Ovary (tissue), 7 donors: ENCODE measurements at regions not wholly inside any gene's neighbourhood (a gene's known extent, or its start where the extent isn't known, plus 50 kb on each side); places are given as distances from the start of the nearest gene placed in this dataset.
"Not testable (repeated sequence)": the region's sequence is repeated elsewhere in the genome, so short reads cannot be mapped to it uniquely, and the experiment has no call there.

Experiments
- DNase-seq, 5 donors: peaks; one replicate each; pipeline ENCODE4 v3.0.0-alpha.2; 2019 to 2020
- H3K27ac ChIP-seq, 2 donors: fragments of 200-600 bp; one replicate each; pipeline versions ENCODE4 v1.5.1 to v1.8.0; 2019 to 2022
- H3K27me3 ChIP-seq: fragments of 200-600 bp; one replicate; pipeline ENCODE4 v1.8.0; 2022
- H3K36me3 ChIP-seq: fragments of 200-600 bp; sonication (generic); one replicate; pipeline ENCODE4 v1.5.1; 2019
- H3K4me1 ChIP-seq: one replicate; pipeline ENCODE4 v1.8.1; 2013; ENCODE audit warnings: mild to moderate bottlenecking, moderate library complexity; ENCODE audit not compliant: insufficient read depth
- H3K4me3 ChIP-seq: fragments of 200-600 bp; sonication (generic); one replicate; pipeline ENCODE4 v1.5.1; 2017
- H3K9me3 ChIP-seq, 2 donors: fragments of 200-600 bp in 1 of 2; sonication (generic) in 1 of 2; one replicate each; pipeline versions ENCODE4 v1.5.1 to v1.8.1; 2013 to 2019; ENCODE audit warnings: mild to moderate bottlenecking in 1 of 2, moderate library complexity in 1 of 2
- CTCF ChIP-seq, 3 donors: fragments of 450-650 bp in 2 of 3; fragments of 200-600 bp in 1 of 3; IDR thresholded peaks; one replicate each; pipeline versions ENCODE4 v1.5.1 to v1.8.0; 2016 to 2022; ENCODE audit warnings: antibody characterized with exemption in 3 of 3, mild to moderate bottlenecking in 1 of 3
- EP300 ChIP-seq: sonication (generic); formaldehyde crosslinking; IDR thresholded peaks from one replicate; pipeline ENCODE4 v1.6.1; 2017; ENCODE audit warnings: antibody characterized with exemption
- POLR2A ChIP-seq: fragments of 450-650 bp; IDR thresholded peaks from one replicate; pipeline ENCODE4 v1.6.1; 2017; ENCODE audit warnings: antibody characterized with exemption, mild to moderate bottlenecking, moderate library complexity
- WGBS, 3 donors: extraction: QIAGEN DNeasy Blood & Tissue Kit in 1 of 3; methylation state at CpG; one replicate each; pipeline versions ENCODE4 v1.1.5 to v1.1.7; 2013 to 2017; 5-methylcytosine and 5-hydroxymethylcytosine counted together
- intact Hi-C, 4 donors: fragments of 100-400 bp; cut with DNase I; formaldehyde crosslinking; loops; one replicate each; pipeline versions ENCODE4 v1.11.0 to v1.15.1; 2022 to 2023
- donor health status: DM: no; HTN: no; CAD: no; lungs with moderate emphysema.
- donor health status: DM: no; HTN: no; CAD: no.
- donor health status: Bipolar disorder and iron deficiency.
- donor health status: DM: no; HTN: no; CAD: no.
- donor health status: DM: yes; HTN: yes; CAD: no.

- Histone ChIP-seq H3K4me1 (no peaks in the 10 kb centered on the region), H3K36me3 (no peaks in the 10 kb centered on the region), H3K9me3 (no peaks in the 10 kb centered on the region), H3K27me3 (no peaks in the 10 kb centered on the region), H3K4me3 (no peak overlapping the region), H3K27ac (no peak overlapping the region)
- TF ChIP-seq CTCF (IDR thresholded peaks at IDR 0.05) (no peak), EP300 (no peak), POLR2A (no peak)
- WGBS, 3 donors: 82 to 88% (median 87%) methylated on average over 9 of the region's 9 CpGs
- no peak for DNase-seq
- intact Hi-C loops: no loop called here
Observed at GRCh38 chr3:71942432-71943187, 157.7 kb upstream of the PROK2 start.

GRCh38 chr3:71940486-71940885, 155.5 kb upstream of the PROK2 start:
- Histone ChIP-seq H3K4me1 (no peaks in the 10 kb centered on the region), H3K4me3 (no peak overlapping the region), H3K27ac (no peak overlapping the region), H3K27me3 (no peaks in the 10 kb centered on the region), H3K9me3 (no peaks in the 10 kb centered on the region), H3K36me3 (no peaks in the 10 kb centered on the region)
- 32 to 39% (median 34%) methylated on average over 1 of the region's 1 CpG for WGBS, 3 donors
- DNase-seq: no peak
- TF ChIP-seq EP300 (no peak), CTCF (IDR thresholded peaks at IDR 0.05) (no peak), POLR2A (no peak)
- intact Hi-C loops: no loop called here

- H3K4me3 ChIP-seq, H3K36me3 ChIP-seq, H3K27ac ChIP-seq, H3K9me3 ChIP-seq, H3K4me1 ChIP-seq, DNase-seq, H3K27me3 ChIP-seq, intact Hi-C loops: not testable (repeated sequence)
- WGBS, 3 donors: 86 to 92% (median 87%) methylated on average over 3 of the region's 3 CpGs
Observed at GRCh38 chr3:71938081-71938480, 153.1 kb upstream of the PROK2 start.

- intact Hi-C loops: no loop called here
Observed at GRCh38 chr3:71936681-71937080, 151.7 kb upstream of the PROK2 start.

More at GRCh38 chr3:71936681-71937080, 151.7 kb upstream of the PROK2 start:
- no peak for TF ChIP-seq CTCF (IDR thresholded peaks at IDR 0.05)
- no peak for TF ChIP-seq EP300
- no peak for TF ChIP-seq POLR2A
- no peaks in the 10 kb centered on the region for H3K4me1 ChIP-seq
- no peaks in the 10 kb centered on the region for H3K36me3 ChIP-seq
- H3K9me3 ChIP-seq: no peaks in the 10 kb centered on the region
- no peak overlapping the region for H3K4me3 ChIP-seq
- no peaks in the 10 kb centered on the region for H3K27me3 ChIP-seq
- H3K27ac ChIP-seq: no peak overlapping the region
- 86 to 90% (median 87%) methylated on average over 8 of the region's 8 CpGs for WGBS, 3 donors
- DNase-seq: no peak
